Lower lobe of right lung (tissue), 2 donors: ENCODE measurements at regions not wholly inside any gene's neighbourhood (a gene's known extent, or its start where the extent isn't known, plus 50 kb on each side); places are given as distances from the start of the nearest gene placed in this dataset.

Source experiments
- ATAC-seq, 2 donors: fragments of 200-7000 bp; cut with Tn5 transposase; one replicate each; pipeline ENCODE4 v1.9.1; 2020 to 2022; ENCODE audit warnings: mild to moderate bottlenecking in 2 of 2, moderate library complexity in 2 of 2
- DNase-seq: peaks from one replicate; pipeline ENCODE4 v3.0.0-alpha.2; 2020
- H3K27ac ChIP-seq: fragments of 200-600 bp; one replicate; pipeline ENCODE4 v1.8.0; 2022
- H3K27me3 ChIP-seq: fragments of 200-600 bp; one replicate; pipeline ENCODE4 v1.8.0; 2022; ENCODE audit warnings: low read depth
- H3K36me3 ChIP-seq: fragments of 200-600 bp; one replicate; pipeline ENCODE4 v1.8.0; 2022; ENCODE audit warnings: mild to moderate bottlenecking
- H3K4me1 ChIP-seq: fragments of 200-600 bp; one replicate; pipeline ENCODE4 v1.8.0; 2022
- H3K4me3 ChIP-seq: fragments of 200-600 bp; one replicate; pipeline ENCODE4 v1.8.0; 2022; ENCODE audit warnings: mild to moderate bottlenecking
- H3K9me3 ChIP-seq: fragments of 200-600 bp; one replicate; pipeline ENCODE4 v1.8.0; 2022
- CTCF ChIP-seq: fragments of 200-600 bp; IDR thresholded peaks from one replicate; pipeline ENCODE4 v1.8.0; 2022; ENCODE audit warnings: antibody characterized with exemption, mild to moderate bottlenecking
- intact Hi-C: fragments of 100-400 bp; cut with DNase I; formaldehyde crosslinking; loops from one replicate; pipeline ENCODE4 v1.11.0; 2022
- donor health status: DM: no; HTN: yes; CAD: no; lungs with severe emphysema.

GRCh38 chr9:1454211-1454610 lies 404.1 kb downstream of the DMRT2 start:
- Histone ChIP-seq H3K36me3 (no peaks in the 10 kb centered on the region), H3K4me3 (no peak overlapping the region), H3K4me1 (no peaks in the 10 kb centered on the region), H3K27ac (no peak overlapping the region), H3K27me3 (no peaks in the 10 kb centered on the region), H3K9me3 (no peaks in the 10 kb centered on the region)
- no peak for TF ChIP-seq CTCF
- DNase-seq (no peak), ATAC-seq (no peak)
- intact Hi-C loops = no loop called here

GRCh38 chr9:1454616-1455347 lies 404.6 kb downstream of the DMRT2 start:
- H3K4me3 ChIP-seq = no peak overlapping the region
- H3K27me3 ChIP-seq = no peaks in the 10 kb centered on the region
- DNase-seq = no peak
- no peaks in the 10 kb centered on the region for H3K36me3 ChIP-seq
- no peaks in the 10 kb centered on the region for H3K9me3 ChIP-seq
- intact Hi-C loops = no loop called here
- no peak for ATAC-seq
- no peaks in the 10 kb centered on the region for H3K4me1 ChIP-seq
- H3K27ac ChIP-seq = no peak overlapping the region
- TF ChIP-seq CTCF = no peak

- H3K27me3 ChIP-seq = no peaks in the 10 kb centered on the region
- H3K4me3 ChIP-seq = no peak overlapping the region
- ATAC-seq (no peak), DNase-seq (no peak)
- H3K27ac ChIP-seq = no peak overlapping the region
- no peak for TF ChIP-seq CTCF
- H3K4me1 ChIP-seq = no peaks in the 10 kb centered on the region
- H3K36me3 ChIP-seq = no peaks in the 10 kb centered on the region
- no peaks in the 10 kb centered on the region for H3K9me3 ChIP-seq
- intact Hi-C loops = no loop called here
Observed at GRCh38 chr9:1455766-1456165, 405.6 kb downstream of the DMRT2 start.

GRCh38 chr9:1456301-1457024 lies 406.3 kb downstream of the DMRT2 start:
- Histone ChIP-seq H3K36me3 (no peaks in the 10 kb centered on the region), H3K27ac (no peak overlapping the region), H3K9me3 (no peaks in the 10 kb centered on the region), H3K27me3 (no peaks in the 10 kb centered on the region), H3K4me1 (no peaks in the 10 kb centered on the region), H3K4me3 (no peak overlapping the region)
- TF ChIP-seq CTCF = no peak
- ATAC-seq = no peak
- intact Hi-C loops = no loop called here
- DNase-seq = no peak

GRCh38 chr9:1457460-1457859 lies 407.3 kb downstream of the DMRT2 start:
- no peaks in the 10 kb centered on the region for H3K4me1 ChIP-seq
- no peak for ATAC-seq

More at GRCh38 chr9:1457460-1457859, 407.3 kb downstream of the DMRT2 start:
- Histone ChIP-seq H3K9me3 (no peaks in the 10 kb centered on the region), H3K36me3 (no peaks in the 10 kb centered on the region), H3K27ac (no peak overlapping the region), H3K4me3 (no peak overlapping the region), H3K27me3 (no peaks in the 10 kb centered on the region)
- TF ChIP-seq CTCF = no peak
- intact Hi-C loops = no loop called here
- DNase-seq = no peak
